ENCODE measurements at regions not wholly inside any gene's neighbourhood (a gene's known extent, or its start where the extent isn't known, plus 50 kb on each side); places are given as distances from the start of the nearest gene placed in this dataset.
A peak's percentile ranks its signal among the peaks of the same experiment; 100 is the strongest.

DNA sequence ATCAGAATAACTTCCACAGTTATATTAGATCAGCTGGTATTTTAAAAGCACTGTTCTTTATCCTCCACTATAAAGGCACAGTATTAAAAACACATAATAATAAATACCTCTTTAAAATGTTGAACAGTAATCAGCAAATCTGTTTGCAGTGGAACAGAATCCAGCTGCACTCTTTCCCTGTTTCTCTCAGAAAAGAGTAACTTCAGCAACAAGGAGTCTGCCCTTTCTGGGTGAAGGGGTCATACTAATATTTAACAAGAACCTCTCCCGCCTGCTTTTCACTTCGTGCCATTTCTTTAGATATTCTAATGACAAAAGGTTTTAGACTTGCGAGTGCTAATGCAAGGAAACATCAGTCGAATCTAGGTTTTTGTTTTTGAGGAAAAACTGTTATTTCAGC, 194.2 kb upstream of the FMN2 start:
- Histone ChIP-seq H3K4me1 (peaks cover 7% of the 10 kb centered on the region), H3K9ac (no peak overlapping the region), H3K27me3 (no peaks in the 10 kb centered on the region), H4K20me1 (ENCODE audit: low read depth) (no peaks in the 10 kb centered on the region), H3K9me3 (ENCODE audit: low read depth) (no peaks in the 10 kb centered on the region), H2AFZ (replicated peaks) (peak overlapping the region; percentile 7), H3K27ac (no peak overlapping the region), H3F3A (ENCODE audit: low read depth) (no peaks in the 10 kb centered on the region), H3K4me3 (no peak overlapping the region), H3K36me3 (no peaks in the 10 kb centered on the region), H3K4me2 (peak overlapping the region; percentile 0), H3K79me2 (ENCODE audit: low read depth) (no peaks in the 10 kb centered on the region)
- TF ChIP-seq EZH2 (IDR thresholded peaks at IDR 0.05) (no peak), EZH2phosphoT487 (IDR thresholded peaks at IDR 0.05) (no peak)
- TF ChIP-seq, protein P1, sequence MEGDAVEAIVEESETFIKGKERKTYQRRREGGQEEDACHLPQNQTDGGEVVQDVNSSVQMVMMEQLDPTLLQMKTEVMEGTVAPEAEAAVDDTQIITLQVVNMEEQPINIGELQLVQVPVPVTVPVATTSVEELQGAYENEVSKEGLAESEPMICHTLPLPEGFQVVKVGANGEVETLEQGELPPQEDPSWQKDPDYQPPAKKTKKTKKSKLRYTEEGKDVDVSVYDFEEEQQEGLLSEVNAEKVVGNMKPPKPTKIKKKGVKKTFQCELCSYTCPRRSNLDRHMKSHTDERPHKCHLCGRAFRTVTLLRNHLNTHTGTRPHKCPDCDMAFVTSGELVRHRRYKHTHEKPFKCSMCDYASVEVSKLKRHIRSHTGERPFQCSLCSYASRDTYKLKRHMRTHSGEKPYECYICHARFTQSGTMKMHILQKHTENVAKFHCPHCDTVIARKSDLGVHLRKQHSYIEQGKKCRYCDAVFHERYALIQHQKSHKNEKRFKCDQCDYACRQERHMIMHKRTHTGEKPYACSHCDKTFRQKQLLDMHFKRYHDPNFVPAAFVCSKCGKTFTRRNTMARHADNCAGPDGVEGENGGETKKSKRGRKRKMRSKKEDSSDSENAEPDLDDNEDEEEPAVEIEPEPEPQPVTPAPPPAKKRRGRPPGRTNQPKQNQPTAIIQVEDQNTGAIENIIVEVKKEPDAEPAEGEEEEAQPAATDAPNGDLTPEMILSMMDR (IDR thresholded peaks at IDR 0.05), result no peak
- Mint-ChIP-seq H3K27ac (no peak overlapping the region), H3K27me3 (ENCODE audit: insufficient read depth, low read depth) (peaks cover 3% of the 10 kb centered on the region), H3K4me1 (peaks cover 15% of the 10 kb centered on the region), H3K4me3 (no peak overlapping the region), H3K36me3 (no peaks in the 10 kb centered on the region), H3K9me3 (no peaks in the 10 kb centered on the region)
- no peak for DNase-seq (ENCODE audit: low spot score)

DNA sequence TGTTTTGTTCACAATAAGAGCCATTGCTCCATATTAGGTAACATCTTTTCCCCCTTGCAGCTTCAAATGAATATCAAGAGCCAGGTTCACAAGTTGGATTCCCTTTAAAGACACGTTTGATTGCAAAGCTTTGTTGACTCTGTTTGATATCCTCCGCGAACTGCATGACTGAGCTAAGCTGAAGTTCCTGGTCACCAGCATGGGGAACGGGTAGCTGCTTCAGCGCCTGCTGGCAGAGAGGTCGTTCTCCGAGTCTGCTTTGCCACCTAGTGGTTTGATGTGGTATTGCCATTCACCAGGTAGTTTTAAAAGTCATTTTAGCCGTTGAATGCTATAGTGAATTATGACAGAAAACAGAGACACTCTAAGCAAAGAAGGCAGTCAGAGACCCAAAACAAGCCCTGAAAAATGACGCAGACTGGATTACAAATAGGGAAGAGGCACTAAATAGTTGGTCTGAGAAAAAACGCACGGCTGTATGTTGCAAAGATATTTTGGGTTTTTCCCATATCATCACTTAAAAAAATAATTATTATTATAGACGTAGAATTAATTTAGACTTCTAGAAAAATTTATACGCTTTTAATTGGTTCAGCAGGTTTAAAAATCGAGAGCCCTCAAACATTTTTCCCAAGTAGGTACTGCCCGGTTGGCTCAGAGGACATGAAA, 193.5 kb upstream of the FMN2 start:
- Histone ChIP-seq H3K9ac (no peak overlapping the region), H3K9me3 (ENCODE audit: low read depth) (no peaks in the 10 kb centered on the region), H3K27me3 (no peaks in the 10 kb centered on the region), H3K4me3 (no peak overlapping the region), H4K20me1 (ENCODE audit: low read depth) (no peaks in the 10 kb centered on the region), H2AFZ (replicated peaks) (peak overlapping the region; percentile 7), H3K27ac (no peak overlapping the region), H3F3A (ENCODE audit: low read depth) (no peaks in the 10 kb centered on the region), H3K4me1 (peaks cover 7% of the 10 kb centered on the region), H3K4me2 (peak overlapping the region; percentile 0), H3K79me2 (ENCODE audit: low read depth) (no peaks in the 10 kb centered on the region), H3K36me3 (no peaks in the 10 kb centered on the region)
- Mint-ChIP-seq H3K36me3 (no peaks in the 10 kb centered on the region), H3K4me3 (no peak overlapping the region), H3K27me3 (ENCODE audit: insufficient read depth, low read depth) (peaks cover 3% of the 10 kb centered on the region), H3K4me1 (peaks cover 15% of the 10 kb centered on the region), H3K9me3 (no peaks in the 10 kb centered on the region), H3K27ac (no peak overlapping the region)
- DNase-seq (ENCODE audit: low spot score), result peak; percentile 90
- TF ChIP-seq, protein P1 (IDR thresholded peaks at IDR 0.05), result peak; percentile 97
- no peak for TF ChIP-seq EZH2phosphoT487 (IDR thresholded peaks at IDR 0.05)
- TF ChIP-seq EZH2 (IDR thresholded peaks at IDR 0.05), result no peak

DNA sequence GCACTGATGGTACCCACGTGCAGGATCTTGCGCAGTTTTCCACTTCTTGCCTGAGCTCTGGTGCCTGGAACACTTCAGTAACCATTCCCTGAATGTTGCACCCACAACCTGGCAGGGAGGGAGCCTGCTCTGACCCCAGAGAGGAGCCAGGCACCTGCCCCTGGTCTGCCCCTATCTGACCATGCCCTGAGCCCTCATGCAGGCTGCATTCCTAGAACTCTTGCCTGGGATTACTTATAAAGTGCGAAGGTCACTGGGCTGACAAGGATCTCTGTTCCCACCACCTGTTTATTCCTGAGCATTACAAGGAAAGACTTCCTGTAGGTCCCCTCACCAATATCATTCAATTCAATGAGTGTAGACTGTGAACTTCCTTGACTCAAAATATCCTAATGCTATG, 191.9 kb upstream of the FMN2 start:
- Histone ChIP-seq H3K36me3 (no peaks in the 10 kb centered on the region), H2AFZ (replicated peaks) (no peak overlapping the region), H3K27ac (no peak overlapping the region), H3K9ac (no peak overlapping the region), H3K27me3 (no peaks in the 10 kb centered on the region), H3F3A (ENCODE audit: low read depth) (no peaks in the 10 kb centered on the region), H3K4me2 (no peak overlapping the region), H4K20me1 (ENCODE audit: low read depth) (no peaks in the 10 kb centered on the region), H3K4me3 (no peak overlapping the region), H3K9me3 (ENCODE audit: low read depth) (no peaks in the 10 kb centered on the region), H3K79me2 (ENCODE audit: low read depth) (no peaks in the 10 kb centered on the region), H3K4me1 (peaks cover 7% of the 10 kb centered on the region)
- H3K36me3 Mint-ChIP-seq, result no peaks in the 10 kb centered on the region
- peaks cover 15% of the 10 kb centered on the region for H3K4me1 Mint-ChIP-seq
- no peak overlapping the region for H3K27ac Mint-ChIP-seq
- H3K27me3 Mint-ChIP-seq (ENCODE audit: insufficient read depth, low read depth), result peaks cover 3% of the 10 kb centered on the region
- no peak overlapping the region for H3K4me3 Mint-ChIP-seq
- TF ChIP-seq, protein P1 (IDR thresholded peaks at IDR 0.05), result no peak
- no peak for TF ChIP-seq EZH2phosphoT487 (IDR thresholded peaks at IDR 0.05)
- TF ChIP-seq EZH2 (IDR thresholded peaks at IDR 0.05), result no peak
- no peak for DNase-seq (ENCODE audit: low spot score)
- no peaks in the 10 kb centered on the region for H3K9me3 Mint-ChIP-seq
